ENCODE measurements at regions not wholly inside any gene's neighbourhood (a gene's known extent, or its start where the extent isn't known, plus 50 kb on each side); places are given as distances from the start of the nearest gene placed in this dataset.
"Not testable (repeated sequence)": the region's sequence is repeated elsewhere in the genome, so short reads cannot be mapped to it uniquely, and the experiment has no call there.

DNA sequence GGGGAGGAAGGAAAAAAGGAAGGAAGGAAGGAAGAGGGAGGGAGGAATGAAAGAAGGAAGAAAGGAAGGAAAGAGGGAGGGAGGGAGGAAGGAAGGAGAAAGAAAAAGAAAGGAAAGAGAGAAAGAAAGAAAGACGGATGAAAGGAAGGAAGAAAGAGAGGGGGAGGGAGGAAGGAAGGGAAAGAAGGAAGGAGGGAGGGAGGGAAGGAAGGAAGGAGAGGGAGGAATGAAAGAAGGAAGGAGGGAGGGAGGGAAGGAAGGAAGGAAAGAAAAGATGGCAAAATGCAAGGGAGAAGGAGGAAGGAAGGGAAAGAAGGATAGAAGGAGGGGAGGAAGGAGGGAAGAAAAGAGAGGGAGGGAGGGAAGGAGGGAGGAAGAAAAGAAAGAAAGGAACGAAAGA, 257.3 kb upstream of the C16orf82 start:
- DNase-seq, result no peak

- no peak for DNase-seq
These were observed 250.5 kb upstream of the C16orf82 start for GRCh38 chr16:26816266-26816665.

DNA sequence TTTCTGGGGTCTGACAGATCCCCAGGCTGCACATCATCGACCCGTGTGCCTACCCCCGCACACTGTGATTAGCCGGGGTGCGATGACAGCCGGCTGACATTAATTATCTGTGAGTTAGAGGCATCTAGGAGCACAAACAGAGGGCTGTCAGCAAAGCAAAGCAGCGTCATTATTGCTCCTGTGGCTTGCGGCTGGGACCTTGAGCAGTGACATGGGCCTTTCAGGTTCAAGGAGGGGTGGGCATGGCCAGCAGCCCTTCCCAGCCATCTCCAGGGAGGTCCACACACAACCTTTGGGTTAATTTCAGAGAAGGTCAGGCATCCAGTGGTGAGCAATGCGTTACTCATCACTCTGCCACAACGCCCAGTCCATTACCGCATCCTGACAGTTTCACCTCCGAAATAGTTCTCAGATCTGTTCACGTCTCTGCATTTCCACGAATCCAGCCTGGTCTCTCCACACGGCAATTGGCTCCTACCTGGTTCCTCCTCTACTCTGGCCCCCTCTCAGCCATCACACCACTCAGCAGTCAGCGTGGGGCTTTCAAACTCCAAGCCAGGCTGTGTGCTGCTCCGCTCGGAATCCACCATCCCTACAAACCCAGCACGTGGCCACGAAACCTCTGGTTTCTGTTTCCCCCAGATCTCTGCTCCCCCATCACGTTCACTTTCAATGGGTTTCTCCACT, 249.7 kb upstream of the C16orf82 start:
- no peak for DNase-seq

DNA sequence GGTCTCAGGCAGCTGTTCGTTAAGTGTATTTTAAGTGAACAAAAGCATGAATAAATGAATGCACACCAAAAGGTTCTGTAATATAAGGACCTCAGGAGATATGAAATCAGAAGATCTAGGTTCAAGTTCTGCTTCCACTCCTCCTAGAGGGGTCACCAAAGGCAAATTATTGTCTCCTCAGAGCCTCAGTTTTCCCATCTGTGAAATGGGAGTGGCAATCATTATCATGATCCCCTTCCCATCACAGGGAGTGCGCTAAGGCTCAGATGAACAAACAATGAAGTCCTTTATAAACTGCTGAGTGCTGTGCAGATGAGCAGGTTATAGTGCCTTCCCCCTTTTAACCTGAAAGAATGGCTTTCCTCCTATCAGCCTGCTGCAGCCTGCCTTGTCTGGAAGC, 248.3 kb upstream of the C16orf82 start:
- DNase-seq, result no peak

GRCh38 chr16:26824469-26824868, 242.3 kb upstream of the C16orf82 start:
- DNase-seq, result no peak

GRCh38 chr16:26826500-26826899, 240.2 kb upstream of the C16orf82 start:
- no peak for DNase-seq

DNA sequence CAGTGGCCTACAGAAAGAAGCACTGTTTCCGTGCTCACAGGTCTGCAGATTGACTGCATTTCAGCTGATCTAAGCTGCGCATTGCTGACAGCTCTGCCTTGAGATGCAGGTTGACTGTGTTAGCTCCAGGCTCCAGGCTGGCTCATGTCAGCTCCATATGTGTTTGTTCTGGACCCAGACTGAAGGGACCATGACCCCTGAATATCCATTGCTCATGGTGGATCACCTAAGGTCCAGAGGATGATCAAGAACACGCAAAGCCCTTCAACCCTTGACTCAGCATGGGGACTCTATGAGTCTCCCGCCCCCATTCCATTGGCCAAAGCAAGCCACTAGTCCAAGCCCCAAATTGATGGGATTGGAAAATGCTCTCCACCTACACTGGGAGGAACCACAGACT, 239.3 kb upstream of the C16orf82 start:
- no peak for DNase-seq

DNA sequence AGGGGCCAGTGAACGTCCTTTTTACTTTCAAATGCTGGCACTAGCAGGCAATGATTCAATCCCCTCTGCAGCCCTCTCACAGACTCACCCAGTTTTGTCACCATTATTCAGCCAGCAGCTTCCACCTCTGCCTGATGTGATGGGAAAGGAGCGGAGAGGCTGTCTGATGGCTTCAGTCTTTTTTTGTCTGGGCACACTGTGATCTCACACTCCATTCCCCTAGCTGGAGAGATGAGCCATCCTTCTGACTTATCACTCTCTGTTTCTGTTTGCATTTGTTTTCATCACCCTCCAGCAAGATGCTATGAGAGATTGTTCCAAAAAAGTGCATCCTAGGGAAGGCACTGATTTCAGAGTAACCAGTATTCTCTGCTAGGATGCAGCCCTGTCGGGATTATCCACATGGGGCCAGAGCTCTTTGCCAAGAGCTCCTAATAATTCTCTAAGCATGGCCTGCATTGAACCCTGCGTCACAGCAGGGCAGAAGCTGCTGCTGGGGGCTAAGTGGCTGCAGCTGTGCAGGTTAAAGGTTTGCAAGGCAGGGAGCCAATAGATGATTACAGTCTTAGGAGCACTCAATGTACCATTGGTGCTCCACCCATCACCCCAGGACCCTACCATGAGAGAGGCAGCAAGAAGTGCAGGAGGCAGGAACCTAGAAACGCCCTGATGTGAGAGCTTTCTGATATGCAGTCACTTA, 236.1 kb upstream of the C16orf82 start:
- DNase-seq, result no peak

- not testable (repeated sequence) for DNase-seq
These were observed 230.6 kb upstream of the C16orf82 start for GRCh38 chr16:26836114-26836513.

DNA sequence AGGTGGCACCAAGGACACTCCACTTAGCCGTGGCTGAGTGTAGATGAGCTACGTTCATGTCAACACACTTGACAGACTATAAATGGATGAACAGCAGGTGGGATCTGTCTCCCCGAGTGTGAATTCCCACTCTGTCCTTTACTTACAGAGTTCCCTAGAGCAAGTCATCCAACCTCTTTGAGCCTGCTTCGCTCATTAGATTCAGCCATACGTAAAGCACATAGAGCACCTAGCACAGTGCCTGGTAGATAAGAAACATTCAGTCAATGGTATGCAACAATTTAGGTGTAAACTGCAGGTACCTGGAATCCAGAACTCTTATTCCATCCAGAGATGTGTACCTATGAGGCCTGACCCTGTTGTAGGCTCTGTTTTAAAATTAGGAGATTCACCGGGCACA, 227.8 kb upstream of the C16orf82 start:
- DNase-seq, result no peak

DNA sequence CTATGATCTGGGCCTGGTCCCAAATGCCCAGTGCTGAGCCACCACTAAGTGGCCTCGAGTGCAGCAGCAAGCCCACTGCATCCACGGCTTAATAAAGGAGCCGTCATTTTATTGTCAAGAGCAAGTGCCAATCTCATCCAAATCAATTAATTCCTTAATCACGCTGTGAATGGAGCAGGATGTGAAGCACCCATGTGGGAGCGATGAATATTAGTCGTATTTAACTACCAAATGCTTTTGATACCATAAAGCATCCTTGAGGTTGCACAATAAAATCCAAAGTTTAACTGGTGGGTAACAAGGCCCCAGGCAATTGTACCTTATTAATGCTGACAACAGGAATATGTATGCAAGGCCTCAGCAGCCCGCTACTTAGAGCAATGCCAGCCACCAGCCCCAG, 226.0 kb upstream of the C16orf82 start:
- no peak for DNase-seq

DNA sequence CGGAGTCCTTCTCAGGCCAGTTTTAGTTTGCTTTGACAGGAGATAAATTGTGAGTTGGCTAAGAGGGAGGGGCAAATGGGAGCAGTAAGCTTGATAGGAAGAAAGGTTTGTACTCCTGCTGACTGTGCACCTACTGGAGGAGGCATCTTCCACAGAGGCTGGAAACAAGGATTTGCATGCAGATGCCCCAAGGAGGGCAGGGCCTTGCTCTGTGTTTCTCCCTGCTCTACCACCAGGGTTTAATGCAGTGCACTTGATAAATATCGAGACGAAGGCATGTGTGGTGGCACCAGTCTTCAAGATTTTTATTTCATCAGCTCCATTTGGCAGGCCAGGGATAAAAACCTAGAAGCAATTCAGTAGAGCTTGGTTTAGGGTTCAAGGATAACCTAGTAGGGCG, 210.5 kb upstream of the C16orf82 start:
- no peak for DNase-seq

DNA sequence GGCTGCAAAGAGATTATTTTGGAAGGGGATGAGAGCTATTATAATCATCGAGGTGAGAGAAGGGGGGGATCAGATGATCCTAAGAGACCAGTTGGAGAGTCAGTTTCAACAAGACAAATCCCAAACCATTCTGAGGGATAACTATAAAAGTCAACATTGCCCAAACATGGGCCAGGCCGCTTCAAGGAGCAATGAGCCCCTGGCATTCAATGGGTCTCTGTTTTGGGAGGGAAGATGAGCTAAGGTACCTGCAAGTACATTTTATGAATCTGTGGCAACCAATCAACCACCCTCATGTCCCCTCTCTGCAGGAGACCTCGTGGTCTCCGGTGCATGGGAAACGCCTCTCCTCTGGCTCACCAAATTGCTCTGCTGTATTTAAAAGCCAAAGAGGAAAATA, 209.9 kb upstream of the C16orf82 start:
- DNase-seq, result no peak

GRCh38 chr16:26857371-26857770, 209.4 kb upstream of the C16orf82 start:
- no peak for DNase-seq

GRCh38 chr16:26860506-26860905, 206.2 kb upstream of the C16orf82 start:
- DNase-seq, result no peak

DNA sequence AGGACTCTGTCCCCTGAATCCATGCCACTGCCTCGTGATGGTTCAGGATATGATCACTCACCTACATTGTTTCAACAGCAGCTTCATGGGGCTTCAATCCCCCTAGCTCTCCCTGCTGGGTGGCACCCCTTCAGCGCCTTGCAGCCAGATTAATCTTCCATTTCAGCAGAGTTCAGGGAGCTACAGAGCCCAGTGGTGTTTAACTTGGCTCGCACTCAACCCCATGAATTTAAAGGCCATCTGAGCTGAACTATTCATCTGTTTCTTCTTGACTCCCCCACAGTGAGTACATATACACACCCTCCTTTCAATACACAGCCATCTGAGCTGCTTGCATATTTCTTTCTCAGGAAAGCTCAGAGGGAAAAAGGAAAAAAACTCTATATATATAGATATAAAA, 202.8 kb upstream of the C16orf82 start:
- no peak for DNase-seq

- not testable (repeated sequence) for DNase-seq
These were observed 192.4 kb upstream of the C16orf82 start for GRCh38 chr16:26874318-26874717.

DNA sequence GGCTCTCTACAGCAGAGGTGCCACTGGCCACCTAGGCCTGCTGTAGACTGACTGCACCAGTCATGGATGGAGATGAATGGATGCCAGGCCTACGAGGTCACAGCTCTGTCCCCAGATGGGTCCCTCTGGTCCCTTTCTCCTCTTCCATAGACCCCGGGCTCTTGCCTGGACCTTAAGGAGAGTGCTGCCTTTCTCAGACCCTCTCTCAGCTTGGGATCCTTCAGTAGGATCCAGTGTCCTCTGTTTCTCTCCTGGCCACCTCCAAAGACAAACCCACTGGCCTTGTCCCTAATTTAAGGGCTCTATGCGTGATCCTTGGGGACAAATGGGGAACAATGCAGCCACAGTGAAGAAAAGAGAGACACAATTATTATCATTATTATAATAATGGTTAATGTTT, 189.3 kb upstream of the C16orf82 start:
- no peak for DNase-seq

DNA sequence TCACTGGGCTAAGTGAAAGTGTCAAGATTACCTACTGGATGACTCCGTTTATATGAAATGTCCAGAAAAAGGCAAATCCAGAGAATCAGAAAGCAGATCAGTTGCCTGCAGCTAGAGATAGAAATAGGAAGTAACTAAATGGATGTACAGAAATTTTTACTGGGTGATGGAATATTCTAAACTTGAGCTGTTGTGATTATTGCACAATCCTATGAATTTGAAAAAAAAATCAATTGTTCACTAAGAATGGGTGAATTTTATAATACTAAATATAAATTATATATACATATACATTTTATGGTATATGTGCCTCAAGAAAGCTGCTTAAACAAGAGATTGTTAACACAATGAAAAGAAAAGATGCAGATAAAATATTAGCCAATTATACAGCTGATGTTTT, 181.1 kb upstream of the C16orf82 start:
- no peak for DNase-seq

DNA sequence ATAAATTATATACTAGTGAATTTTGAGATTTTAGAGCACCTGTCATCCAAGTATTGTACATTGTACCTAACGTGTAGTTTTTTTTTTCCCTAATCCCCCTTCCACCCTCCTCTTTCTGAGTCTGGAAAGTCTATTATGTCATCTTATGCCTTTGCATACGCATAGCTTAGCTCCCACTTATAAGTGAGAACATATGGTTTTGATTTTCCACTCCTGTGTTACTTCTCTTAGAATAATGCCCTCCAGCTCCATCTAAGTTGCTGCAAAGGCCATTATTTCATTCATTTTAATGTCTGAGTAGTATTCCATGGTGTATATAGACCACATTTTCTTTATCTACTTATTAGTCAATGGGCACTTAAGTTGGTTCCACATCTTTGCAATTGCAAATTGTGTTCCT, 177.0 kb upstream of the C16orf82 start:
- DNase-seq, result no peak

- DNase-seq, result no peak
These were observed 168.5 kb upstream of the C16orf82 start for GRCh38 chr16:26898200-26898599.

DNA sequence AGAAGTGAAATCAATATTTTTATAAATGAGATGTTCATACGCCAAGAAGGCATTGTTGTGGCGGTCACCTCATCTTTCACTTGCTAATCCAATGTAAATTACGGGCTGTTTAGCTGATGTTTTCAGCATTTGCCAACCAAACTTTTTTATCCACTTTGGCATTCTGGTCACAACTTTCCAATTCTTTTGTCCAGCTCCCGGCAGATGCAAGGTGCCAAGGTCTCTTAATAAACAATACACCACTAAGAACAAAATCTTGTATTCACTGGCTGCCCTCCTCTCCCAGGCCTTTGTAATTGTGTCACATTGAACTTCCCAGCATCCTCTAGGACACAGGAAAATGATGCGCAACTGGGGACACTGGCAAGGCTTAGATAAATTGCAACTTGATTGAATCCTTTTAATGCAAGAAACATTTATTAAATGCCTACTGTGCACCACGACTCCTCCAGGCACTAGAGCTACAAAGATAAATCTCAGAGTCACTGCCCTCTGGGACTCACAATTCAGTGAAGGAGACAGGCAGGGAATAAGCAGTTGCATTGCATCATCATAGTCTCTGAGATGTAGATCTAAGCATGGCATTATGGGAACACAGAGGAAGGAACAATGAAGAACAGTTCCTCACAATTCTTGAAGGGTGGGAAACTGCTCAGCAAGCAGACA, 165.4 kb upstream of the C16orf82 start:
- no peak for DNase-seq

GRCh38 chr16:26901983-26902382, 164.7 kb upstream of the C16orf82 start:
- no peak for DNase-seq

DNA sequence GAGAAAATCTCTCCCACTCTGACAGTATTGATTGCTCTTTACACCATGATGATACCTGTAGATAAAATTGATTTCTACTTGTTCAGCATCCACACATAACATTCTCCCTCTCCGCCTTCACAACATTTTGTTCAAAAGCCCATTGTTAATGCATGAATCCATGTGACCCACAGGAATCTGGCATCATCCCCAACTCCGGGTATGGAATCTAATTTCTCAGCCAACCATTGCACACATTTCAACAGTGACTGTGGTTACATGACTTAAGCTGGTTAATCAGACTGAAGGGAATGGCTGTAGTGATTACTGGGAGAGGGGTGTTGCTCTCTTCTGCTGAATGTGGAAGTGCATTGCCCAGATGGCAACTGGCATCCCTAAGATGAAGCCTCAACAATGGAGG, 161.4 kb upstream of the C16orf82 start:
- no peak for DNase-seq

All from stimulated activated naive CD4-positive, alpha-beta T cell treated with Interleukin-2 at 50 U/mL for 16 hours (primary cell).